ENCODE measurements at regions not wholly inside any gene's neighbourhood (a gene's known extent, or its start where the extent isn't known, plus 50 kb on each side); places are given as distances from the start of the nearest gene placed in this dataset.

GRCh38 chr10:42980553-42981357 lies 96.1 kb upstream of the RET start:
- Histone ChIP-seq H3K4me1 (ENCODE audit: control insufficient read depth, insufficient read depth, low read length) (no peaks in the 10 kb centered on the region), H3K9me3 (ENCODE audit: control insufficient read depth, insufficient read depth, low read length) (no peaks in the 10 kb centered on the region), H3K27ac (ENCODE audit: low read length) (no peak overlapping the region), H3K4me3 (ENCODE audit: low read length) (no peak overlapping the region), H3K27me3 (ENCODE audit: control insufficient read depth, insufficient read depth, low read length) (no peaks in the 10 kb centered on the region), H3K36me3 (ENCODE audit: control insufficient read depth, insufficient read depth, low read length) (no peaks in the 10 kb centered on the region)
- DNase-seq (ENCODE audit: low read depth, low spot score): no peak
- no CpG with 5 or more reads among the region's 15 CpGs for WGBS (ENCODE audit: insufficient coverage, insufficient read length)

GRCh38 chr10:42981358-42982236 lies 95.3 kb upstream of the RET start:
- Histone ChIP-seq H3K4me3 (ENCODE audit: low read length) (no peak overlapping the region), H3K4me1 (ENCODE audit: control insufficient read depth, insufficient read depth, low read length) (no peaks in the 10 kb centered on the region), H3K27ac (ENCODE audit: low read length) (no peak overlapping the region), H3K9me3 (ENCODE audit: control insufficient read depth, insufficient read depth, low read length) (no peaks in the 10 kb centered on the region), H3K36me3 (ENCODE audit: control insufficient read depth, insufficient read depth, low read length) (no peaks in the 10 kb centered on the region), H3K27me3 (ENCODE audit: control insufficient read depth, insufficient read depth, low read length) (no peaks in the 10 kb centered on the region)
- no peak for DNase-seq (ENCODE audit: low read depth, low spot score)
- WGBS (ENCODE audit: insufficient coverage, insufficient read length): no CpG with 5 or more reads among the region's 26 CpGs

GRCh38 chr10:42982891-42983506 lies 93.9 kb upstream of the RET start:
- H3K9me3 ChIP-seq (ENCODE audit: control insufficient read depth, insufficient read depth, low read length): no peaks in the 10 kb centered on the region
- H3K4me3 ChIP-seq (ENCODE audit: low read length): no peak overlapping the region
- no peaks in the 10 kb centered on the region for H3K4me1 ChIP-seq (ENCODE audit: control insufficient read depth, insufficient read depth, low read length)
- no peak overlapping the region for H3K27ac ChIP-seq (ENCODE audit: low read length)
- H3K27me3 ChIP-seq (ENCODE audit: control insufficient read depth, insufficient read depth, low read length): no peaks in the 10 kb centered on the region
- no CpG with 5 or more reads among the region's 12 CpGs for WGBS (ENCODE audit: insufficient coverage, insufficient read length)
- H3K36me3 ChIP-seq (ENCODE audit: control insufficient read depth, insufficient read depth, low read length): no peaks in the 10 kb centered on the region
- DNase-seq (ENCODE audit: low read depth, low spot score): no peak

- Histone ChIP-seq H3K27ac (ENCODE audit: low read length) (no peak overlapping the region), H3K36me3 (ENCODE audit: control insufficient read depth, insufficient read depth, low read length) (no peaks in the 10 kb centered on the region), H3K4me3 (ENCODE audit: low read length) (no peak overlapping the region), H3K9me3 (ENCODE audit: control insufficient read depth, insufficient read depth, low read length) (no peaks in the 10 kb centered on the region), H3K27me3 (ENCODE audit: control insufficient read depth, insufficient read depth, low read length) (no peaks in the 10 kb centered on the region), H3K4me1 (ENCODE audit: control insufficient read depth, insufficient read depth, low read length) (no peaks in the 10 kb centered on the region)
- DNase-seq (ENCODE audit: low read depth, low spot score): no peak
- WGBS (ENCODE audit: insufficient coverage, insufficient read length): no CpG with 5 or more reads among the region's 6 CpGs
These were observed 93.3 kb upstream of the RET start for GRCh38 chr10:42983591-42983990.

- no peak overlapping the region for H3K27ac ChIP-seq (ENCODE audit: low read length)
- H3K36me3 ChIP-seq (ENCODE audit: control insufficient read depth, insufficient read depth, low read length): no peaks in the 10 kb centered on the region
- H3K9me3 ChIP-seq (ENCODE audit: control insufficient read depth, insufficient read depth, low read length): no peaks in the 10 kb centered on the region
- no peaks in the 10 kb centered on the region for H3K27me3 ChIP-seq (ENCODE audit: control insufficient read depth, insufficient read depth, low read length)
- no peak overlapping the region for H3K4me3 ChIP-seq (ENCODE audit: low read length)
- no CpG with 5 or more reads among the region's 8 CpGs for WGBS (ENCODE audit: insufficient coverage, insufficient read length)
- H3K4me1 ChIP-seq (ENCODE audit: control insufficient read depth, insufficient read depth, low read length): no peaks in the 10 kb centered on the region
- no peak for DNase-seq (ENCODE audit: low read depth, low spot score)
These were observed 92.7 kb upstream of the RET start for GRCh38 chr10:42984035-42984610.

GRCh38 chr10:42984761-42985325 lies 92.0 kb upstream of the RET start:
- Histone ChIP-seq H3K4me3 (ENCODE audit: low read length) (no peak overlapping the region), H3K4me1 (ENCODE audit: control insufficient read depth, insufficient read depth, low read length) (no peaks in the 10 kb centered on the region), H3K27me3 (ENCODE audit: control insufficient read depth, insufficient read depth, low read length) (no peaks in the 10 kb centered on the region), H3K9me3 (ENCODE audit: control insufficient read depth, insufficient read depth, low read length) (no peaks in the 10 kb centered on the region), H3K27ac (ENCODE audit: low read length) (no peak overlapping the region), H3K36me3 (ENCODE audit: control insufficient read depth, insufficient read depth, low read length) (no peaks in the 10 kb centered on the region)
- WGBS (ENCODE audit: insufficient coverage, insufficient read length): no CpG with 5 or more reads among the region's 13 CpGs
- DNase-seq (ENCODE audit: low read depth, low spot score): no peak

- Histone ChIP-seq H3K36me3 (ENCODE audit: control insufficient read depth, insufficient read depth, low read length) (no peaks in the 10 kb centered on the region), H3K27ac (ENCODE audit: low read length) (no peak overlapping the region), H3K4me3 (ENCODE audit: low read length) (no peak overlapping the region), H3K4me1 (ENCODE audit: control insufficient read depth, insufficient read depth, low read length) (no peaks in the 10 kb centered on the region; the same call in 1 of the 2 replicates), H3K9me3 (ENCODE audit: control insufficient read depth, insufficient read depth, low read length) (no peaks in the 10 kb centered on the region), H3K27me3 (ENCODE audit: control insufficient read depth, insufficient read depth, low read length) (no peaks in the 10 kb centered on the region)
- WGBS (ENCODE audit: insufficient coverage, insufficient read length): no CpG with 5 or more reads among the region's 11 CpGs
- no peak for DNase-seq (ENCODE audit: low read depth, low spot score)
These were observed 91.2 kb upstream of the RET start for GRCh38 chr10:42985436-42986316.

- Histone ChIP-seq H3K27ac (ENCODE audit: low read length) (no peak overlapping the region), H3K9me3 (ENCODE audit: control insufficient read depth, insufficient read depth, low read length) (no peaks in the 10 kb centered on the region), H3K27me3 (ENCODE audit: control insufficient read depth, insufficient read depth, low read length) (no peaks in the 10 kb centered on the region), H3K36me3 (ENCODE audit: control insufficient read depth, insufficient read depth, low read length) (no peaks in the 10 kb centered on the region), H3K4me3 (ENCODE audit: low read length) (no peak overlapping the region), H3K4me1 (ENCODE audit: control insufficient read depth, insufficient read depth, low read length) (no peaks in the 10 kb centered on the region; the same call in 1 of the 2 replicates)
- DNase-seq (ENCODE audit: low read depth, low spot score): no peak
- no CpG with 5 or more reads among the region's 4 CpGs for WGBS (ENCODE audit: insufficient coverage, insufficient read length)
These were observed 90.2 kb upstream of the RET start for GRCh38 chr10:42986633-42987032.

- DNase-seq (ENCODE audit: low read depth, low spot score): no peak
- no peak overlapping the region for H3K27ac ChIP-seq (ENCODE audit: low read length)
- H3K4me3 ChIP-seq (ENCODE audit: low read length): no peak overlapping the region
- H3K9me3 ChIP-seq (ENCODE audit: control insufficient read depth, insufficient read depth, low read length): no peaks in the 10 kb centered on the region
- H3K36me3 ChIP-seq (ENCODE audit: control insufficient read depth, insufficient read depth, low read length): no peaks in the 10 kb centered on the region
- no peaks in the 10 kb centered on the region for H3K27me3 ChIP-seq (ENCODE audit: control insufficient read depth, insufficient read depth, low read length)
- no CpG with 5 or more reads among the region's 8 CpGs for WGBS (ENCODE audit: insufficient coverage, insufficient read length)
- no peaks in the 10 kb centered on the region; the same call in 1 of the 2 replicates for H3K4me1 ChIP-seq (ENCODE audit: control insufficient read depth, insufficient read depth, low read length)
These were observed 89.7 kb upstream of the RET start for GRCh38 chr10:42987121-42987541.
